Lower leg skin (tissue), 3 donors: ENCODE measurements at regions not wholly inside any gene's neighbourhood (a gene's known extent, or its start where the extent isn't known, plus 50 kb on each side); places are given as distances from the start of the nearest gene placed in this dataset.

Experiments
- POLR2A ChIP-seq, 2 donors: fragments of 450-650 bp; IDR thresholded peaks; one replicate each; pipeline ENCODE4 v1.6.1; 2016 to 2017; ENCODE audit warnings: antibody characterized with exemption in 2 of 2, mild to moderate bottlenecking in 1 of 2, moderate library complexity in 1 of 2
- TF ChIP-seq, protein P1 (sequence below), 3 donors: fragments of 450-650 bp; IDR thresholded peaks; one replicate each; pipeline ENCODE4 v1.5.1; 2016; ENCODE audit warnings: antibody characterized with exemption in 3 of 3, mild to moderate bottlenecking in 3 of 3, moderate library complexity in 2 of 3

- TF ChIP-seq POLR2A (IDR thresholded peaks at IDR 0.05): no peak
- TF ChIP-seq, protein P1, sequence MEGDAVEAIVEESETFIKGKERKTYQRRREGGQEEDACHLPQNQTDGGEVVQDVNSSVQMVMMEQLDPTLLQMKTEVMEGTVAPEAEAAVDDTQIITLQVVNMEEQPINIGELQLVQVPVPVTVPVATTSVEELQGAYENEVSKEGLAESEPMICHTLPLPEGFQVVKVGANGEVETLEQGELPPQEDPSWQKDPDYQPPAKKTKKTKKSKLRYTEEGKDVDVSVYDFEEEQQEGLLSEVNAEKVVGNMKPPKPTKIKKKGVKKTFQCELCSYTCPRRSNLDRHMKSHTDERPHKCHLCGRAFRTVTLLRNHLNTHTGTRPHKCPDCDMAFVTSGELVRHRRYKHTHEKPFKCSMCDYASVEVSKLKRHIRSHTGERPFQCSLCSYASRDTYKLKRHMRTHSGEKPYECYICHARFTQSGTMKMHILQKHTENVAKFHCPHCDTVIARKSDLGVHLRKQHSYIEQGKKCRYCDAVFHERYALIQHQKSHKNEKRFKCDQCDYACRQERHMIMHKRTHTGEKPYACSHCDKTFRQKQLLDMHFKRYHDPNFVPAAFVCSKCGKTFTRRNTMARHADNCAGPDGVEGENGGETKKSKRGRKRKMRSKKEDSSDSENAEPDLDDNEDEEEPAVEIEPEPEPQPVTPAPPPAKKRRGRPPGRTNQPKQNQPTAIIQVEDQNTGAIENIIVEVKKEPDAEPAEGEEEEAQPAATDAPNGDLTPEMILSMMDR (IDR thresholded peaks at IDR 0.05): no peak
Measured at GRCh38 chr2:43117521-43118143, 108.8 kb downstream of the ZFP36L2 start.
